Central memory CD8-positive, alpha-beta T cell (primary cell): ENCODE measurements at regions not wholly inside any gene's neighbourhood (a gene's known extent, or its start where the extent isn't known, plus 50 kb on each side); places are given as distances from the start of the nearest gene placed in this dataset.

Experiments
- ATAC-seq: fragments of 150-1000 bp; cut with Tn5 transposase; replicated peaks from 2 replicates; pipeline ENCODE4 v1.10.0; 2022; ENCODE audit warnings: mild to moderate bottlenecking, moderate FRiP score, moderate number of reproducible peaks; ENCODE audit not compliant: poor library complexity, severe bottlenecking; ENCODE audit errors: extremely low read depth
- DNase-seq, 2 donors: peaks; one replicate each; pipeline ENCODE4 v3.0.0; 2021; ENCODE audit warnings: low spot score in 2 of 2
- H3K27ac Mint-ChIP-seq: one replicate; pipeline ENCODE4 v1.8.0; 2022; ENCODE audit warnings: low read depth, mild to moderate bottlenecking, moderate library complexity, mixed read lengths
- H3K27me3 Mint-ChIP-seq: one replicate; pipeline ENCODE4 v1.8.0; 2022; ENCODE audit warnings: mixed read lengths
- H3K36me3 Mint-ChIP-seq: one replicate; pipeline ENCODE4 v1.8.0; 2022; ENCODE audit warnings: mild to moderate bottlenecking, moderate library complexity, mixed read lengths; ENCODE audit not compliant: insufficient read depth
- H3K4me1 Mint-ChIP-seq: one replicate; pipeline ENCODE4 v1.8.0; 2022; ENCODE audit warnings: mixed read lengths
- H3K4me3 Mint-ChIP-seq: one replicate; pipeline ENCODE4 v1.8.0; 2022; ENCODE audit warnings: mild to moderate bottlenecking, moderate library complexity, mixed read lengths
- H3K9me3 Mint-ChIP-seq: one replicate; pipeline ENCODE4 v1.8.0; 2022; ENCODE audit warnings: mixed read lengths

DNA sequence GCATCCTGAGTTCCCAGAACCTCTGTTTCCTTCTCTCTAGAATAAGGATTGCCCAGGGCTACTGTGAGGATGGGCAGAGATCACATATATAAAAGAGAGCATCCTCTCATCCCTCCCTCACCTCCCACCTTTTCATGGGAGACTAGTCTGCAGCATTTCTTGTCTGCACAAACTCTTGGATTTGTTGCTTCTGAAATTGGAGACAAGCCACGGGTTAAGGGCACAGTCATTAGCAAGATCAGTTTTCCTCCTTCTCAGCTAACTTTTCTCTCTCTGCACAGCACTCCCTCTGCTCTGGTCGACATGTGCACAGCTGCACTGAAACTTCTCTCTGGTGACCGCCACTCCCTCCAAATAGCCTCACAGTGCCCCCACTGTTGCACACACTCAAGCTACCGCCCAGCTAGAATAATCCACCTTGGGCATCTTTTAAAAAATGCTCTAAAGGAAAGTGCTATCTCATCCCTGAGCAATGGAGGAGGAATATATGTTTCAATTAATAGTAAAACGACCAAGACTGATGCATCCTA is 50.9 kb upstream of the DUSP22 start:
- H3K4me1 Mint-ChIP-seq: peaks cover 5% of the 10 kb centered on the region
- no peak overlapping the region for H3K27ac Mint-ChIP-seq
- no peaks in the 10 kb centered on the region for H3K27me3 Mint-ChIP-seq
- H3K9me3 Mint-ChIP-seq: no peaks in the 10 kb centered on the region
- ATAC-seq: no peak
- peaks cover 2% of the 10 kb centered on the region for H3K36me3 Mint-ChIP-seq
- no peak for DNase-seq
- H3K4me3 Mint-ChIP-seq: no peak overlapping the region
